KBM-7 (cell line): ENCODE measurements at regions not wholly inside any gene's neighbourhood (a gene's known extent, or its start where the extent isn't known, plus 50 kb on each side); places are given as distances from the start of the nearest gene placed in this dataset.
"Not testable (repeated sequence)": the region's sequence is repeated elsewhere in the genome, so short reads cannot be mapped to it uniquely, and the experiment has no call there.

Experiments
- DNase-seq: peaks from one replicate; pipeline ENCODE4 v3.0.0-alpha.2; 2015
- in situ Hi-C: fragments of 300-500 bp; cut with MboI; formaldehyde crosslinking; loops from 2 replicates; pipeline ENCODE4 v1.14.3; 2020; ENCODE audit warnings: low sequenced_read_pairs, low pct_unique_long_range_greater_than_20kb, mixed read lengths

GRCh38 chr3:161863775-161864174, 367.2 kb downstream of the OTOL1 start:
- in situ Hi-C loops = no loop called here
- DNase-seq = no peak

- in situ Hi-C loops = no loop called here
- DNase-seq = no peak
Observed at GRCh38 chr3:161866176-161866575, 369.6 kb downstream of the OTOL1 start.

- no peak for DNase-seq
- in situ Hi-C loops = no loop called here
Observed at GRCh38 chr3:161875483-161875882, 378.9 kb downstream of the OTOL1 start.

DNA sequence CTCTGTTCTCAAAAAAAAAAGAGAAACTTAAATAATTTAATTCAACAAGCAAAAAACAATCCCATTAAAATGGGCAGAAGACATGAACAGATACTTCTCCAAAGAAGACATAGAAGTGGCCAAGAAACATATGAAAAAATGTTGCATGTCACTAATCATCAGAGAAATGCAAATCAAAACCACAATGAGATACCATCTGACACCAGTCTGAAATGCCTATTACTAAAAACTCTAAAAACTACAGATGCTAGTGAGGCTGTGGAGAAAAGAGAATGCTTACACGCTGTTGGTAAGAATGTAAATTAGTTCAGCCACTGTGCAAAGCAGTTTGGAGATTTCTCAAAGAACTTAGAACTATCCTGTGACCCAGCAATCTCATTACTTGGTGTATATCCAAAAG, 382.9 kb downstream of the OTOL1 start:
- in situ Hi-C loops = no loop called here
- DNase-seq = no peak

- DNase-seq = no peak
Observed at GRCh38 chr3:161884830-161885229, 388.2 kb downstream of the OTOL1 start.

DNA sequence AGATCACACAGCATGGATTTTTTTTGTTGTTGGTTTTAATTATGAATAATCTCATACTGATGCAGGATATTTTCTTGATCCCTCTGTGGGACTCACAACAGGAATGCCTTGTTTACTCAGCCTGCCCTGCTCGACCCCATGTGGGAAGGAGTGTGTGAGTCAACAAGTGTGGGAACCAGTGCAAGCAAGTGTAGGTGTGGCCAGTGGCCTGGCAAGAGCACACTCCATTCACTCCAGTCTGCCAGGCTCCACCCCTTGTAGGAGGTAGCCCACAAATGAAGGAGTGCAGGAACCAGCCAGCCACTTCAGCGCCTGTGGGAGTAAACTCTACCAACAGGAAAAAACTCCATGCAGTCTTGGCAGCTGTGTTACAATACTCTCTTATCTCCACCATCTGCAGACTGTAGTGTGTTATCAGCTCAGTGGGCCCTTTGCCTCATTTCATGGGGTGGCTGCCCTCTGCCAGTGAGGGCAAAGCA, 393.6 kb downstream of the OTOL1 start:
- peak; percentile 30 for DNase-seq
- in situ Hi-C loops = no loop called here

More at GRCh38 chr3:161884830-161885229, 388.2 kb downstream of the OTOL1 start:
- in situ Hi-C loops = no loop called here

DNA sequence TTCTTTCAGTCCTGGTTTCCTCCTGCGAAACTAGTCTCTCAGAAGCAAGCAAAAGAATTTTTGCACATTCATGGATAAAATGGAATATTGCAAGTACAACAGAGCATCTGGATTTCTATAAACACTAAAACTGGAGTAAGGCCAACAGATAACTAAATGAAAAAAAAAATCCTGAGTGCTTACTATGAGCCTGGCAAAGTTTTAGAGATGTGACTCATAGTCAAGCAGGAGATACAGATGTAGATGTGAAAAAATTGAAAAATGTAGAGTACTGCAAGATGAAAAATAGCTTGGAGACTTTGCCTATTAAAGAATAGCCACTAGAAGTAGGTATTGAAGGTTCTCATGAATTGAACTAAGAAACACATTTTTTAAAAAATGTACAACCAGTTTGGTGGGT, 397.4 kb downstream of the OTOL1 start:
- DNase-seq = no peak
- in situ Hi-C loops = no loop called here

DNA sequence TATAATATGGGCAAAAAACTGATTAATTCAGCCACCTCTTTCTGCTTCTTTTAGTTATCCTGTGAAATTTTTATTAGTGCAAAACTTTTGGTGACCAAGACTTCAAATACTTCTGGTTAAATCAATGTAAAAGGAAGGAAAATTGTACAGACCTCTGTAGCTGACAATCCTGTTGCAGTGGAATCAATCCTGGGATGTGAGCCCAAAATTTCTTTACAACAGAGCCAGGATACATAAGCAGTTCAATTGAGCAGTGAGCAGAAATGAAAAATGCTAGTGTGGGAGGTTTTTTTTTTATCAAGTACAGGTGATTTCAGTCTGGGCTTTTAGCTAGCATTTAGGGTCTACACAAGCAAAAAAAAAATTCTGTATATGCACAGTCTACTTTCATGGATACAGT, 398.0 kb downstream of the OTOL1 start:
- no peak for DNase-seq
- in situ Hi-C loops = no loop called here

DNA sequence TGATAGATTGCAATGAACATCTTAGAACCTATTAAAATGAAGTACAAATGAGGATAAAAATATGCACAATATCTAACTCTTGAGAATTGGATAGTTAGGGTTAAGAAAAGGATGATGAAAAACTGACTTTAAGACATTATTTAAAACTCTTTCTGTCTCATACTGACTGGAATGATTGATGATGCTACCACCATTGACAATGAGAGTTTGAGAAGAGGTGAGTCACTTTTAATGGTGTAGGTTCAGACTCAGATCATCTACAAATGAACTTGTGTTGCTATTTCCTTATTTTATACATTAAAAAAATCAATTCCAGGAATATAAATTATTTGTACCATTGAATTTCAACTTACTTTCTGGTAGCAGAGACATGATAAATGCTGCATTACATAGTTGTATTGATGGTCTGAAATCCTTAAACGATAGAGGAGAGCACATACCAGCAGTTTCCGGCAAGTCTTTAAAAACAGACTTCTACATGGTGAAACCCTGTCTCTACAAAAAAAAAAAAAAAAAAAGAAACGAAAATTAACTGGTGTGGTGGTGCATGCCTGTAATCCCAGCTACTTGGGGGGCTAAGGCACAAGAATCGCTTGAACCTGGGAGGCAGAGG, 409.0 kb downstream of the OTOL1 start:
- in situ Hi-C loops = no loop called here
- DNase-seq = no peak

GRCh38 chr3:161913786-161914389, 417.3 kb downstream of the OTOL1 start:
- DNase-seq = peak; percentile 30
- in situ Hi-C loops = no loop called here

GRCh38 chr3:161914703-161915417, 418.3 kb downstream of the OTOL1 start:
- peak; percentile 87 for DNase-seq
- in situ Hi-C loops = no loop called here

DNA sequence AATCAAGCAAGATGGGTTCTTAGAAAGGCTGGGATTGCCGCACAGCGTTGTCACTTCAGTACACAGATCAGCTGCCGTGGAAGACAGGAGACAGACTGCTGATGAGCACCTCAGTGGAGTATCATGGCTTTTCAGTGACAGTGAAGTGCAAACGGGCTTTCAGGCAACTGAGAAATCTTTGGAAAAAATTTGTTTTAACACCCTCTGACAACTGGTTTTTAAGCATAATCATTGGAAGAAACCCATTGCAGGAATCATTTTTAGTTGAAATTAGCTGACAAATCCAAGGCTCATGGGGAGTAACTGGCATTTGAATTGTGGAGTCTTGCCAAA, 418.8 kb downstream of the OTOL1 start:
- peak; percentile 33 for DNase-seq
- in situ Hi-C loops = no loop called here

- DNase-seq = no peak
- in situ Hi-C loops = no loop called here
Observed at GRCh38 chr3:161920196-161920595, 423.6 kb downstream of the OTOL1 start.

GRCh38 chr3:161925749-161926360, 429.2 kb downstream of the OTOL1 start:
- in situ Hi-C loops = no loop called here
- DNase-seq = peak; percentile 43

- in situ Hi-C loops = no loop called here
- DNase-seq = no peak
Observed at GRCh38 chr3:161927131-161927530, 430.5 kb downstream of the OTOL1 start.

- in situ Hi-C loops = no loop called here
- peak; percentile 97 for DNase-seq
Observed at GRCh38 chr3:161939918-161940620, 443.5 kb downstream of the OTOL1 start.

DNA sequence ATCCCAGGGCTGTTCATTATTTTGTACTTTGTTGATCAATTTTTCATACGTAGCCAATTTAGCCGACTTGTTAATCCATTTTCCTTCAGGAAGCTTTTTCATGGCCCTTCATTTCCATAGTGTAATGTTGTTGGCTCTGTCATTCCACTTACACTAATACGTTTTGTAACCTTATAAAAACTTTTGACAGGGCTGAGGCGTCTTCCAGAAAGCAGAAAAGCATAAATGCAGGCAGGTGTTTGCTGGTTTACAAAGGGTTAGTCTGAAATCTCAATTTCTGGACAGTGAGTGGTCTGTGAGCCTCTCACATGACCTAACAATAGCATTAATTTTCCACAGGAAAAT, 444.0 kb downstream of the OTOL1 start:
- no peak for DNase-seq
- in situ Hi-C loops = no loop called here

DNA sequence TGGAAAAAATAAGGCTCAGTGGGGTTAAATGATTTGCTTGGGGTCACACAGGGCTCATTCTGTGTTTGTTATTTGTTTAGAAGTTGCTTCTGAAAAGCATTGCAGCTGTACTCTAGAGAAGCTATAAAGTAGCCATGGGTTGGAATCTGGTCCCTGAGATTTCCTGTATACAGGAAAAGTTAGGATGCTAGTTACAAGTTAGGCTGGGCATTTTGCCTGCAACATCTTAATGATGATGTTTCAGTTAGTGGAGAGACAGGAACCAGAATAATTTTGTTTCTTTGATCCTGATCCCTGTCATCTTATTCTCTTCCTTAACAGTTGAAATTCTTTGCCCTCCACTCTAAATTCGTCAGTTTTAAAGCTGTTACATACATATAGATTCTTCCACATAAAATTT, 445.3 kb downstream of the OTOL1 start:
- DNase-seq = no peak
- in situ Hi-C loops = no loop called here

DNA sequence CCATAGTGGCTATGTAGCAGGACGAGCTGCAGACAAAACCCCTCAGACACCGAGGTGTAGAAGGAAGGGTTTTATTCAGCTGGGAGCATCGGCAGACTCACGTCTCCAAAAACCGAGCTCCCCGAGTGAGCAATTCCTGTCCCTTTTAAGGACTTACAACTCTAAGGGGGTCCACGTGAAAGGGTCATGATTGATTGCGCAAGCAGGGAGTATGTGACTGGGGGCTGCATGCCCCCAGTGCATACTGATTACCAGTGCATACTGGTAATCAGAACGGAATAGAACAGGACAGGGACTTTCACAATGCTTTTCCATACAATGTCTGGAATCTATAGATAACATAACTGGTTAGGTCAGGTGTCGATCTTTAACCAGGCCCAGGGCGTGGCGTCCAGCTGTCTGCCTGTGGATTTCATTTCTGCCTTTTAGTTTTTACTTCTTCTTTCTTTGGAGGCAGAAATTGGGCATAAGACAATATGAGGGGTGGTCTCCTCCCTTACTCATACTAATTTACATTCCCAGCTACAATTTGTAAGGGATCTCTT, 447.3 kb downstream of the OTOL1 start:
- in situ Hi-C loops, DNase-seq: not testable (repeated sequence)
